RWPE2 (cell line): ENCODE measurements at regions not wholly inside any gene's neighbourhood (a gene's known extent, or its start where the extent isn't known, plus 50 kb on each side); places are given as distances from the start of the nearest gene placed in this dataset.

ENCODE experiments used
- ATAC-seq: fragments of 200-7000 bp; cut with Tn5 transposase; 3 replicates; pipeline ENCODE4 v1.9.1; 2021; ENCODE audit warnings: low read depth
- DNase-seq: peaks from one replicate; pipeline ENCODE4 v3.0.0-alpha.2; 2020; ENCODE audit warnings: low spot score
- H3K27ac ChIP-seq: fragments of 450-650 bp; 2 replicates; pipeline ENCODE4 v1.5.1; 2017; ENCODE audit warnings: mild to moderate bottlenecking; ENCODE audit not compliant: poor library complexity, severe bottlenecking
- H3K27me3 ChIP-seq: fragments of 250-450 bp; sonication (Bioruptor Pico); 2 replicates; pipeline ENCODE4 v1.5.1; 2021; ENCODE audit warnings: mild to moderate bottlenecking, moderate library complexity; ENCODE audit not compliant: insufficient read depth, poor library complexity, severe bottlenecking
- H3K36me3 ChIP-seq: fragments of 250-450 bp; sonication (Bioruptor Pico); 2 replicates; pipeline ENCODE4 v1.5.1; 2020; ENCODE audit warnings: low read depth, mild to moderate bottlenecking, moderate library complexity
- H3K4me1 ChIP-seq: fragments of 250-450 bp; sonication (Bioruptor Pico); 2 replicates; pipeline ENCODE4 v1.5.1; 2021; ENCODE audit warnings: mild to moderate bottlenecking, moderate library complexity; ENCODE audit not compliant: insufficient read depth, poor library complexity, severe bottlenecking
- H3K4me3 ChIP-seq: fragments of 250-450 bp; sonication (Bioruptor Pico); 2 replicates; pipeline ENCODE4 v1.5.1; 2021; ENCODE audit warnings: mild to moderate bottlenecking, moderate library complexity; ENCODE audit not compliant: severe bottlenecking
- H3K9me3 ChIP-seq: fragments of 250-450 bp; sonication (Bioruptor Pico); 2 replicates; pipeline ENCODE4 v1.5.1; 2021; ENCODE audit warnings: mild to moderate bottlenecking, moderate library complexity; ENCODE audit not compliant: severe bottlenecking
- TF ChIP-seq, protein P1 (sequence below): fragments of 450-650 bp; IDR thresholded peaks from one replicate; pipeline ENCODE4 v1.5.1; 2017; ENCODE audit warnings: mild to moderate bottlenecking, moderate library complexity; ENCODE audit not compliant: poor library complexity, severe bottlenecking

DNA sequence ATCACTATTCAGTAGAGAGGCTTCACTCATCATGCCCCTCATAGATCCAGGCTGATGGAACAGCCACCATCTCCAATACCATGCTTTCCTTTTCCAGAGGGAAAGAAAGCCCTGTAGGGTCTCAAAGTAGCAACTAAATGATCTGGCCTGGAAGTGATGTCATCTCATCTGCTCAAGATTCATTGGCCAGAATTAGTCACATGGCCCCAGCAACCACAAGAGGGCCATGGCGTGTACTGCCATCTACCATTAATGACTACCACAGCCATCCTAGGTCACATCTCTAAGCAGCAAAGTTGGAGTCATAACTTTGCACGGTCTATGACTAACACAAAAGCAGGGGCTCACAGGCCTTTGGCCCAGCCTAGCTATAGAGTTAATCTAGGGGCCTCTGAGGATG is 194.8 kb downstream of the KIT start:
- no peak overlapping the region for H3K4me3 ChIP-seq
- no peak overlapping the region for H3K27ac ChIP-seq
- no peaks in the 10 kb centered on the region for H3K36me3 ChIP-seq
- DNase-seq, result no peak
- no peaks in the 10 kb centered on the region for H3K4me1 ChIP-seq
- H3K27me3 ChIP-seq, result no peaks in the 10 kb centered on the region
- TF ChIP-seq, protein P1, sequence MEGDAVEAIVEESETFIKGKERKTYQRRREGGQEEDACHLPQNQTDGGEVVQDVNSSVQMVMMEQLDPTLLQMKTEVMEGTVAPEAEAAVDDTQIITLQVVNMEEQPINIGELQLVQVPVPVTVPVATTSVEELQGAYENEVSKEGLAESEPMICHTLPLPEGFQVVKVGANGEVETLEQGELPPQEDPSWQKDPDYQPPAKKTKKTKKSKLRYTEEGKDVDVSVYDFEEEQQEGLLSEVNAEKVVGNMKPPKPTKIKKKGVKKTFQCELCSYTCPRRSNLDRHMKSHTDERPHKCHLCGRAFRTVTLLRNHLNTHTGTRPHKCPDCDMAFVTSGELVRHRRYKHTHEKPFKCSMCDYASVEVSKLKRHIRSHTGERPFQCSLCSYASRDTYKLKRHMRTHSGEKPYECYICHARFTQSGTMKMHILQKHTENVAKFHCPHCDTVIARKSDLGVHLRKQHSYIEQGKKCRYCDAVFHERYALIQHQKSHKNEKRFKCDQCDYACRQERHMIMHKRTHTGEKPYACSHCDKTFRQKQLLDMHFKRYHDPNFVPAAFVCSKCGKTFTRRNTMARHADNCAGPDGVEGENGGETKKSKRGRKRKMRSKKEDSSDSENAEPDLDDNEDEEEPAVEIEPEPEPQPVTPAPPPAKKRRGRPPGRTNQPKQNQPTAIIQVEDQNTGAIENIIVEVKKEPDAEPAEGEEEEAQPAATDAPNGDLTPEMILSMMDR, result no peak
- H3K9me3 ChIP-seq, result no peaks in the 10 kb centered on the region
- ATAC-seq, result no peak

DNA sequence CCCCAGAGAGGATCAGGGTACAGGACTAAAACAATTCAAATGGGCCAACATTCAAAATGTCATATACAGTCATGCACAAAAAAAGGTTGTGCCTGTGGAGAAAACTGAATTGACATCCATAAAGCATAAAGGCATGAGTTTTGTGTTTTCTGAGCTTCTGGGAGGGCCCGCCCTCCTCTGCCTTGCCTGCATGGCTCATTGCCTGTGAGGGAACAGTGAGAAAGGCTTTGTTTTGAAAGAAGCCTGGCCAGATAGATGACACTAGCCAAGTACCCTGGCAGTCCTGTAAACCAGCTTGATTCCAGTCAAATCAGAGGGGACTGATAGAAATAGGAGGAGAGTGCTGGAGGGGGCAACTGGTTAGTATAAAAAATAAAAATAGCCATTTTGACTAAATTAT is 194.3 kb downstream of the KIT start:
- H3K4me3 ChIP-seq, result no peak overlapping the region
- TF ChIP-seq, protein P1, result no peak
- H3K9me3 ChIP-seq, result no peaks in the 10 kb centered on the region
- DNase-seq (no peak), ATAC-seq (no peak)
- no peaks in the 10 kb centered on the region for H3K27me3 ChIP-seq
- no peaks in the 10 kb centered on the region for H3K4me1 ChIP-seq
- H3K36me3 ChIP-seq, result no peaks in the 10 kb centered on the region
- H3K27ac ChIP-seq, result no peak overlapping the region

DNA sequence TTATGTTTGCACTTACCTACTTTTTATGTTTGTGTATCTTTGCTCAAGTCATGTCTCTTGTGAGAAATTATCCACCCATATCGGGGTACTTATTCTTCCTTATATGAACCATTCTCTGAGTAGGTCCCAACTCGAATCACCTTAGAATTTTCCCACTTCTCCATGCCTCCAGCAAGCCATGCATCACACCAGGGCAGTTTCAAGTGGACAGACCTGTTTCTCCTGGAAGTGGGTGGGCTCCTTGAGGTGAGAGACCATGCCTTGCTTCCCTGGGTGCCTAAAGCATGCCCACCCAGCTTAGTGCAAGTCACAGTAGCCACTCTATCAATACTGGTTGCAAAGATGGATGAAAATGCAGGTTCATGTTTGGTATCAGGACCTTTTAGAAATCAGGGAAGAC is 187.2 kb downstream of the KIT start:
- TF ChIP-seq, protein P1, result no peak

DNA sequence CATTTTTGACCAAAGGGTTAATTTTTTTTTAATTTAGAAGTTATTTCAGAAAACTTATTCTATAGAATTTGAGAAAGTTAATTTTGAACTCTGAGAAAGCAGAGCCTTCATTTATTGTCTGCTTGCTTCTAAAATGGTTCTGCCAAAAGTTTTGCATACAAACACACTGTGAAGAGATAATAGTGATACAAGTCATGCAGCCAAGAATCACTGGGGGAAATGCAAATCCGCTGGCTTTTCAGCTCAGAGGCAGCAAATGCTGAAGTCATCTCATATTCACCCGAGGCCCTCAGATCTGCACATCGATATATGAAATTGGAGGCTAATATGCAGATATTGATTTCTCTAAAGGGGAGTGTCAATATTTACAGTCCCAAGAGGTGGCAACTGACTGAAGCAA is 186.2 kb downstream of the KIT start:
- no peak overlapping the region for H3K4me3 ChIP-seq
- ATAC-seq (no peak), DNase-seq (no peak)
- H3K4me1 ChIP-seq, result no peaks in the 10 kb centered on the region
- no peaks in the 10 kb centered on the region for H3K9me3 ChIP-seq
- no peaks in the 10 kb centered on the region for H3K36me3 ChIP-seq
- H3K27me3 ChIP-seq, result no peaks in the 10 kb centered on the region
- no peak overlapping the region for H3K27ac ChIP-seq
- TF ChIP-seq, protein P1, result no peak

More for the DNA sequence above, 187.2 kb downstream of the KIT start:
- H3K9me3 ChIP-seq, result no peaks in the 10 kb centered on the region
- H3K4me1 ChIP-seq, result no peaks in the 10 kb centered on the region
- DNase-seq (no peak), ATAC-seq (no peak)
- H3K4me3 ChIP-seq, result no peak overlapping the region
- no peaks in the 10 kb centered on the region for H3K36me3 ChIP-seq
- H3K27ac ChIP-seq, result no peak overlapping the region
- H3K27me3 ChIP-seq, result no peaks in the 10 kb centered on the region

DNA sequence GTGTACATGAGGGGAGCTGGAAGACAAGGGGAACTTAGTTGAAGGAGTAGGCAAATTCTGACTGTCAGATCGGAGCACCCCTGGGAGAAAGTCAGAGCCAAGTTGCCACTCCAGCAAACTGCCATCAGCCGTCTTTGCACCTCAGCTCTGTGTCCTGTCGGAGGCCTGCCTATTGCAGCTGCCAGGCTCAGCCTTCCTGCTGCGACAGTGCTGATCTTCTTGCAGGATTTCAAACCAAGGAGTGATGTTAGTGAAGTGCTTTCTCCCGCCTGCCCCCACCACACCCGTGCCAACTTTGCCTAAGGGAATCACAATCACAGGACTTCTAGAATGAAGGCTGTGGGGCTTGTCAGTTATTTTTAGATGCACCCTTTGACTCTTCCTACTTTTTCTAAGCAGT is 185.3 kb downstream of the KIT start:
- TF ChIP-seq, protein P1, result no peak
- H3K4me3 ChIP-seq, result no peak overlapping the region
- DNase-seq, result no peak

More for the DNA sequence above, 185.3 kb downstream of the KIT start:
- H3K36me3 ChIP-seq, result no peaks in the 10 kb centered on the region
- no peaks in the 10 kb centered on the region for H3K9me3 ChIP-seq
- H3K27ac ChIP-seq, result no peak overlapping the region
- H3K27me3 ChIP-seq, result no peaks in the 10 kb centered on the region
- no peak for ATAC-seq
- no peaks in the 10 kb centered on the region for H3K4me1 ChIP-seq
